ENCODE measurements at regions not wholly inside any gene's neighbourhood (a gene's known extent, or its start where the extent isn't known, plus 50 kb on each side); places are given as distances from the start of the nearest gene placed in this dataset.

- Histone ChIP-seq H3K4me3 (no peak overlapping the region), H3K4me1 (ENCODE audit: insufficient read depth) (peaks cover 2% of the 10 kb centered on the region), H3K9me3 (peaks cover 0 to 10% of the 10 kb centered on the region in 2 donors), H3K27ac (no peak overlapping the region), H3K27me3 (peaks cover 10% of the 10 kb centered on the region), H3K36me3 (no peaks in the 10 kb centered on the region)
- intact Hi-C loops (cut with DNase I), result no loop called here
- 6 to 9% (median 8%) methylated on average over 35 of the region's 35 CpGs for WGBS, 3 donors
- no peak for DNase-seq
- no peak for TF ChIP-seq EP300 (IDR thresholded peaks at IDR 0.05)
Measured at GRCh38 chr5:73299665-73300336, 126.8 kb downstream of the TMEM174 start.

GRCh38 chr5:73298772-73299630 lies 126.0 kb downstream of the TMEM174 start:
- Histone ChIP-seq H3K9me3 (peaks cover 0 to 10% of the 10 kb centered on the region in 2 donors), H3K27me3 (peaks cover 10% of the 10 kb centered on the region), H3K4me1 (ENCODE audit: insufficient read depth) (peaks cover 2% of the 10 kb centered on the region), H3K4me3 (no peak overlapping the region), H3K36me3 (no peaks in the 10 kb centered on the region), H3K27ac (no peak overlapping the region)
- intact Hi-C loops (cut with DNase I), result no loop called here
- WGBS, 3 donors, result 4 to 5% (median 4%) methylated on average over 66 of the region's 66 CpGs
- DNase-seq, result no peak
- TF ChIP-seq POLR2A (IDR thresholded peaks at IDR 0.05) (no peak), EP300 (IDR thresholded peaks at IDR 0.05) (no peak), CTCF (IDR thresholded peaks at IDR 0.05) (no peak)

- Histone ChIP-seq H3K9me3 (peaks cover 0 to 4% of the 10 kb centered on the region in 2 donors), H3K4me1 (ENCODE audit: insufficient read depth) (peaks cover under 1% of the 10 kb centered on the region), H3K27ac (no peak overlapping the region), H3K4me3 (no peak overlapping the region), H3K27me3 (peaks cover 10% of the 10 kb centered on the region), H3K36me3 (no peaks in the 10 kb centered on the region)
- WGBS, 3 donors, result 4 to 6% (median 4%) methylated on average over 49 to 50 of the region's 50 CpGs
- intact Hi-C loops (cut with DNase I), result no loop called here
- DNase-seq, result no peak
- TF ChIP-seq CTCF (IDR thresholded peaks at IDR 0.05), result no peak
- no peak for TF ChIP-seq EP300 (IDR thresholded peaks at IDR 0.05)
- TF ChIP-seq POLR2A (IDR thresholded peaks at IDR 0.05), result no peak
Measured at GRCh38 chr5:73298251-73298771, 125.3 kb downstream of the TMEM174 start.

- TF ChIP-seq POLR2A (IDR thresholded peaks at IDR 0.05) (no peak), EP300 (IDR thresholded peaks at IDR 0.05) (no peak), CTCF (IDR thresholded peaks at IDR 0.05) (no peak)
- Histone ChIP-seq H3K9me3 (no peaks in the 10 kb centered on the region), H3K4me3 (no peak overlapping the region), H3K27me3 (peaks cover 6% of the 10 kb centered on the region), H3K36me3 (no peaks in the 10 kb centered on the region), H3K4me1 (ENCODE audit: insufficient read depth) (no peaks in the 10 kb centered on the region), H3K27ac (no peak overlapping the region)
- no peak for DNase-seq
- intact Hi-C loops (cut with DNase I), result no loop called here
- WGBS, 3 donors, result 28 to 41% (median 30%) methylated on average over 5 of the region's 5 CpGs
Measured at GRCh38 chr5:73297430-73297829, 124.4 kb downstream of the TMEM174 start.

All from ovary (tissue), 7 donors.